ENCODE measurements at regions not wholly inside any gene's neighbourhood (a gene's known extent, or its start where the extent isn't known, plus 50 kb on each side); places are given as distances from the start of the nearest gene placed in this dataset.

- TF ChIP-seq ZNF580 (CRISPR knock-in tag; IDR thresholded peaks at IDR 0.05; ENCODE audit: borderline replicate concordance, low read depth) (peak; percentile 38; the same call in 1 of the 2 replicates), XBP1 (CRISPR knock-in tag; IDR thresholded peaks at IDR 0.05) (no peak), ZNF180 (CRISPR knock-in tag; IDR thresholded peaks at IDR 0.05; ENCODE audit: borderline replicate concordance, low read depth) (no peak), ZNF136 (CRISPR knock-in tag; IDR thresholded peaks at IDR 0.05; ENCODE audit: low read depth) (peak; percentile 8; the same call in 1 of the 2 replicates), NFRKB (IDR thresholded peaks at IDR 0.05) (no peak), ISL2 (CRISPR knock-in tag; IDR thresholded peaks at IDR 0.05) (peak; percentile 86), ZBTB3 (CRISPR knock-in tag; IDR thresholded peaks at IDR 0.05; ENCODE audit: borderline replicate concordance, low read depth) (no peak), NR2F6 (IDR thresholded peaks at IDR 0.05) (peak; percentile 67), NR2F6 (CRISPR knock-in tag; IDR thresholded peaks at IDR 0.05) (peak; percentile 77), NR1H2 (CRISPR knock-in tag; IDR thresholded peaks at IDR 0.05; ENCODE audit: borderline replicate concordance, low read depth) (no peak), MTF2 (CRISPR knock-in tag; IDR thresholded peaks at IDR 0.05; ENCODE audit: borderline replicate concordance) (no peak), ZSCAN25 (CRISPR knock-in tag; IDR thresholded peaks at IDR 0.05) (peak; percentile 64), DNMT1 (CRISPR knock-in tag; IDR thresholded peaks at IDR 0.05) (no peak), ZNF75D (CRISPR knock-in tag; IDR thresholded peaks at IDR 0.05; ENCODE audit: borderline replicate concordance) (no peak), ARID4A (CRISPR knock-in tag; IDR thresholded peaks at IDR 0.05; ENCODE audit: borderline replicate concordance) (peak; percentile 56; the same call in 1 of the 2 replicates), ZMYM4 (CRISPR knock-in tag; IDR thresholded peaks at IDR 0.05) (peak; percentile 78), PLRG1 (conservative IDR thresholded peaks at IDR 0.05) (no peak), ZFP37 (CRISPR knock-in tag; IDR thresholded peaks at IDR 0.05; ENCODE audit: borderline replicate concordance) (no peak), ZNF30 (CRISPR knock-in tag; IDR thresholded peaks at IDR 0.05) (0 out of 2 replicates have a peak, but pooled peaks have one; percentile 49), NFATC3 (CRISPR knock-in tag; IDR thresholded peaks at IDR 0.05) (no peak)
Observed at GRCh38 chr2:48205137-48205798, 109.2 kb upstream of the FOXN2 start (continued).
